ENCODE measurements at regions not wholly inside any gene's neighbourhood (a gene's known extent, or its start where the extent isn't known, plus 50 kb on each side); places are given as distances from the start of the nearest gene placed in this dataset.

GRCh38 chr17:71383091-71383490, 737.7 kb upstream of the SOX9 start:
- Mint-ChIP-seq H3K4me3 (no peak overlapping the region), H3K36me3 (ENCODE audit: insufficient read depth) (no peaks in the 10 kb centered on the region), H3K27ac (ENCODE audit: low read depth) (no peak overlapping the region), H3K9me3 (no peaks in the 10 kb centered on the region), H3K27me3 (no peaks in the 10 kb centered on the region), H3K4me1 (no peaks in the 10 kb centered on the region)
- ATAC-seq (replicated peaks; ENCODE audit: extremely low read depth, poor library complexity, severe bottlenecking) (no peak), DNase-seq (ENCODE audit: low spot score in 2 of 2) (no peak)

DNA sequence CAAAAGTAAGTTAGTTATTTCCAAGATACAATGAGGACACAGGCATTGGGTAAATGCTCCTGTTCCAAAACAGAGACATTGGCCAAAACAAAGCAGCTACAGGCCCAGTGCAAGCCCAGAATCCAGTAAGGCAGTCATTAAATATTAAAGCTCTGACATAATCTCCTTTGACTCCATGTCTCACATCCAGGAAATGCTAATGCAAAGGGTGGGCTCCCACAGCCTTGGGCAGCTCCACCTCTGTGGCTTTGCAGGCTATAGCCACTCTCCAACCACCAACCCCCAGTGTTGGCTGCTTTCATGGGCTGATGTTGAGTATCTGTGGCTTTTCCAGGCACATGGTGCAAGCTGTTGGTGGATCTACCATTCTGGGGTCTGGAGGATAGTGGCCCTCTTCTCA, 733.4 kb upstream of the SOX9 start:
- H3K27ac Mint-ChIP-seq (ENCODE audit: low read depth): no peak overlapping the region
- peaks cover 13% of the 10 kb centered on the region for H3K9me3 Mint-ChIP-seq
- no peaks in the 10 kb centered on the region for H3K4me1 Mint-ChIP-seq
- no peak overlapping the region for H3K4me3 Mint-ChIP-seq
- DNase-seq (ENCODE audit: low spot score in 2 of 2) (no peak), ATAC-seq (replicated peaks; ENCODE audit: extremely low read depth, poor library complexity, severe bottlenecking) (no peak)
- no peaks in the 10 kb centered on the region for H3K36me3 Mint-ChIP-seq (ENCODE audit: insufficient read depth)
- H3K27me3 Mint-ChIP-seq: no peaks in the 10 kb centered on the region

DNA sequence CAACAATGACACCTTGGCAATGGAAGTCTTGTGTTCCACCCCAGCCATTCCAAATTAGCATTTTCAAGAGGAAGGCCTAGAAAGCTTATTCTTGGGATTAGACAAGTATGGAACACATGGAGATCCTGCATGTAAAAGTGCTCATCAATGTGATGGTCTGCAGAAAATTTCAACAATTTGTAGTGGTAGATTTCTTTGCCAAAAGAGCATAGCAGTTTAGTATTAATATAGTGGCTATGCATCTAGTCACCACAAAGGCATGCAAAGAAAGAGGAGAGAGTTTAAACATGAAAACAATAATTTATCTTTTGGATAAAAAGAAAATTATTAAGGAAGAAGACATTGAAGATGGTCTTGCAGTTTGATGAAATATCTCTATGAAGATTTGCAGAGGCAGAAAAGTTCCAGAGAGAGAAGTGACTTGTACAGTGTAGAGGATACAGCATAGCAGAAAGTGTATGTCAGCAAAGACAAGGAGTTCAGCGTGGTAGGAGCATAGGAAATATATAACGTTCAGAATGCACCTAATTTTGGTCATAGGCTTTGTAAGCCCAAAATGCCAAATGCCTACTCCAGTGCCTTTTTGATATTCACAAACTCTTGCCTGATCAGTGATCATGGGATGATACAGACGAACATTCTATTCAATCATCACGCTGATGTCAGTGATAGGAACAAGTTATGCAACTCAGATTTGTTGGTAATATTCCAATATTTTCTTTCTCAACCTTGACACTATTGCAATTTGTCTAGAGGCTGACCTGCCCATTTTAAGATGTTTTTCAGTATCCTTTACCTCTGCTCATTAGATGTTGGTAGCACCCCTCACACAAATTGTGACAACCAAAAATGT, 727.9 kb upstream of the SOX9 start:
- no peak for ATAC-seq (replicated peaks; ENCODE audit: extremely low read depth, poor library complexity, severe bottlenecking)
- no peaks in the 10 kb centered on the region for H3K36me3 Mint-ChIP-seq (ENCODE audit: insufficient read depth)
- H3K4me3 Mint-ChIP-seq: no peak overlapping the region
- no peak for DNase-seq (ENCODE audit: low spot score in 2 of 2)
- H3K4me1 Mint-ChIP-seq: no peaks in the 10 kb centered on the region
- H3K27ac Mint-ChIP-seq (ENCODE audit: low read depth): no peak overlapping the region
- peaks cover 19% of the 10 kb centered on the region for H3K9me3 Mint-ChIP-seq
- no peaks in the 10 kb centered on the region for H3K27me3 Mint-ChIP-seq

- no peak for ATAC-seq (replicated peaks; ENCODE audit: extremely low read depth, poor library complexity, severe bottlenecking)
- no peak for DNase-seq (ENCODE audit: low spot score in 2 of 2)
- no peaks in the 10 kb centered on the region for H3K36me3 Mint-ChIP-seq (ENCODE audit: insufficient read depth)
- no peak overlapping the region for H3K27ac Mint-ChIP-seq (ENCODE audit: low read depth)
- no peaks in the 10 kb centered on the region for H3K27me3 Mint-ChIP-seq
- no peaks in the 10 kb centered on the region for H3K4me1 Mint-ChIP-seq
- peaks cover 6% of the 10 kb centered on the region for H3K9me3 Mint-ChIP-seq
- no peak overlapping the region for H3K4me3 Mint-ChIP-seq
Measured at GRCh38 chr17:71395901-71396300, 724.9 kb upstream of the SOX9 start.

- ATAC-seq (replicated peaks; ENCODE audit: extremely low read depth, poor library complexity, severe bottlenecking): no peak
- Mint-ChIP-seq H3K36me3 (ENCODE audit: insufficient read depth) (no peaks in the 10 kb centered on the region), H3K4me3 (no peak overlapping the region), H3K4me1 (no peaks in the 10 kb centered on the region), H3K27ac (ENCODE audit: low read depth) (no peak overlapping the region), H3K27me3 (no peaks in the 10 kb centered on the region), H3K9me3 (peaks cover 6% of the 10 kb centered on the region)
- no peak for DNase-seq (ENCODE audit: low spot score in 2 of 2)
Measured at GRCh38 chr17:71396711-71397110, 724.1 kb upstream of the SOX9 start.

DNA sequence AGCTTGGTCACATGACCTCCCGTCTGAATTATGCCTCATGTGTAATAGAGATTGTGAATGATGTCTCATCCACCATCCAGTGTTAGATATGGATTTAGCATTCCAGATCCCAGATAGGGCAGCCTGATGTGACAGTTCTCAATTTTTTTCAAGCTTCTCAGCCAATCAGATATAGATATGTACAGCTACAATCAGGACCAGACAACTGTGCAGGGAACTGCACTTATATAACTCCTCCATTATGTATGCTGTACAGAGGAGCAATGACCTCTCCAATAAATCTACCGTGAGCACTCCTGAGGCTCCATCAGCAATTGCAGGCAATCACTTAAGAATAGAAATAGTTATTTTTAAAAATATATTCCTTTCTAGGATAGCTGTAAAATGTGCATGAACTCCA, 722.8 kb upstream of the SOX9 start:
- Mint-ChIP-seq H3K27me3 (no peaks in the 10 kb centered on the region), H3K4me1 (no peaks in the 10 kb centered on the region), H3K36me3 (ENCODE audit: insufficient read depth) (no peaks in the 10 kb centered on the region), H3K27ac (ENCODE audit: low read depth) (no peak overlapping the region), H3K9me3 (peaks cover 6% of the 10 kb centered on the region), H3K4me3 (no peak overlapping the region)
- ATAC-seq (replicated peaks; ENCODE audit: extremely low read depth, poor library complexity, severe bottlenecking) (no peak), DNase-seq (ENCODE audit: low spot score in 2 of 2) (no peak)

GRCh38 chr17:71398800-71399219, 722.0 kb upstream of the SOX9 start:
- Mint-ChIP-seq H3K9me3 (peaks cover 10% of the 10 kb centered on the region), H3K36me3 (ENCODE audit: insufficient read depth) (no peaks in the 10 kb centered on the region), H3K4me3 (no peak overlapping the region), H3K27ac (ENCODE audit: low read depth) (no peak overlapping the region), H3K27me3 (no peaks in the 10 kb centered on the region), H3K4me1 (no peaks in the 10 kb centered on the region)
- no peak for DNase-seq (ENCODE audit: low spot score in 2 of 2)
- no peak for ATAC-seq (replicated peaks; ENCODE audit: extremely low read depth, poor library complexity, severe bottlenecking)

DNA sequence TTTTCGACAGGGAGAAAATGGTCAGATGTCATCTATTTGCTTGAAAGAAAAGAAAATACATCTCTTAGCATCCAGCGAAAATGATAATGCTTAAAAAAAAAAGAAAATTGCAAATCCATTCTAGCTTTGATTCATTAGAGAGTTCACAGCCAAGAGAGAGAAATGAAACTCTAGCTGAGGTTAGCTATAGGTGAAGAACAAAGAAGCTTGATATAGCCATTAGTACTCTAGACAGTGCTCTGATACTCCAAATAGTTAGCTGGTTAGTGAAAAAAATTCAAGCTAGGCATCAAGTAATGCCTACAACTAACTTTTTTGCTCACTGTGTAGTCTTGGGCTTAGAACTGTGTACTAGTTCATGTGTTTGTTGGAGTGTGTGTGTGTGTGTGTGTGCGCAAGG, 721.6 kb upstream of the SOX9 start:
- H3K27ac Mint-ChIP-seq (ENCODE audit: low read depth): no peak overlapping the region
- no peak for ATAC-seq (replicated peaks; ENCODE audit: extremely low read depth, poor library complexity, severe bottlenecking)

DNA sequence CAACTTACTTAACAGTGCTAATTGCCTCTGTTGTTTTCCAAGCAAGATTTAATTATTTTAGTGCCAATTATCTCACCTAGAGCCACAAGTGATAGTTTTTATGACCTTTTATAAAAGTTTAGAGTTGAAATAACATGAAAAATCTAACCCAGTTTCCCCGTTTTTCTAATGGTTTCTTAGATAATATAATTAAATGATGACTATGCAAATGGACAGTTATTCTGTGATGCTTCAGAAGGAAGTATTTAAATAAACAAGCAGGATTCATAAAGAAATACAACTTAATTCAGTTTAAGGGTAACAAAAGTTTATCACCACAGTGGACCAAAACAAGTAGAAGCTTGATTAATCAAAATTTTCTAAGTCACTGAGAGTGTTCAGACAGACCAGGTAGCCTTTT, 721.2 kb upstream of the SOX9 start:
- ATAC-seq (replicated peaks; ENCODE audit: extremely low read depth, poor library complexity, severe bottlenecking) (no peak), DNase-seq (ENCODE audit: low spot score in 2 of 2) (no peak)
- no peaks in the 10 kb centered on the region for H3K27me3 Mint-ChIP-seq
- no peak overlapping the region for H3K4me3 Mint-ChIP-seq
- H3K4me1 Mint-ChIP-seq: no peaks in the 10 kb centered on the region
- H3K27ac Mint-ChIP-seq (ENCODE audit: low read depth): no peak overlapping the region
- H3K36me3 Mint-ChIP-seq (ENCODE audit: insufficient read depth): no peaks in the 10 kb centered on the region
- peaks cover 13% of the 10 kb centered on the region for H3K9me3 Mint-ChIP-seq

More for the DNA sequence above, 721.6 kb upstream of the SOX9 start:
- no peak overlapping the region for H3K4me3 Mint-ChIP-seq
- H3K9me3 Mint-ChIP-seq: peaks cover 14% of the 10 kb centered on the region
- H3K27me3 Mint-ChIP-seq: no peaks in the 10 kb centered on the region
- DNase-seq (ENCODE audit: low spot score in 2 of 2): no peak
- H3K4me1 Mint-ChIP-seq: no peaks in the 10 kb centered on the region
- H3K36me3 Mint-ChIP-seq (ENCODE audit: insufficient read depth): no peaks in the 10 kb centered on the region

- DNase-seq (ENCODE audit: low spot score in 2 of 2) (no peak), ATAC-seq (replicated peaks; ENCODE audit: extremely low read depth, poor library complexity, severe bottlenecking) (no peak)
- H3K27me3 Mint-ChIP-seq: no peaks in the 10 kb centered on the region
- H3K4me3 Mint-ChIP-seq: no peak overlapping the region
- H3K27ac Mint-ChIP-seq (ENCODE audit: low read depth): no peak overlapping the region
- H3K4me1 Mint-ChIP-seq: no peaks in the 10 kb centered on the region
- H3K9me3 Mint-ChIP-seq: peaks cover 8% of the 10 kb centered on the region
- H3K36me3 Mint-ChIP-seq (ENCODE audit: insufficient read depth): no peaks in the 10 kb centered on the region
Measured at GRCh38 chr17:71402007-71402406, 718.8 kb upstream of the SOX9 start.

GRCh38 chr17:71402661-71403141, 718.1 kb upstream of the SOX9 start:
- ATAC-seq (replicated peaks; ENCODE audit: extremely low read depth, poor library complexity, severe bottlenecking) (no peak), DNase-seq (ENCODE audit: low spot score in 2 of 2) (no peak)
- H3K27me3 Mint-ChIP-seq: no peaks in the 10 kb centered on the region

DNA sequence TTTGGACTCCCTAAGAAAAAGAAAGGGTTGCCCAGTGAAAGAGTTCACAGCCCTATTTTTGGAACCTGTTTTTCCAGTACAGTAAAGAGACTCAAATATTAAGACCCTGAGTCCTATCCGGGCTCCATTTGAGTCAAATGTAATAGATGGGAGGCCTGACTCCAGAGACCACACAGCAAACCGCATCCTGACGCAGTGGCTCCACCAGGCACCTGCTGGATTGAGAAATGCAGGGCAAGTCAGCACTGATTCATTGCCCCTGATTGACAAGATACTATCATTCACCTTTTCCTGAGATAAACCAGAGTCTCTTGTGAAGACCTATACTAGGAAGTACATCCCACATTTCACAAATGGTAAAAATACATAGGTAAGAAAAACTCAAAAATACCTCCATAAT, 715.7 kb upstream of the SOX9 start:
- Mint-ChIP-seq H3K27ac (ENCODE audit: low read depth) (no peak overlapping the region), H3K27me3 (no peaks in the 10 kb centered on the region), H3K9me3 (peaks cover 14% of the 10 kb centered on the region), H3K36me3 (ENCODE audit: insufficient read depth) (no peaks in the 10 kb centered on the region), H3K4me3 (no peak overlapping the region), H3K4me1 (no peaks in the 10 kb centered on the region)
- ATAC-seq (replicated peaks; ENCODE audit: extremely low read depth, poor library complexity, severe bottlenecking) (no peak), DNase-seq (ENCODE audit: low spot score in 2 of 2) (no peak)

More at GRCh38 chr17:71402661-71403141, 718.1 kb upstream of the SOX9 start:
- H3K4me3 Mint-ChIP-seq: no peak overlapping the region
- no peaks in the 10 kb centered on the region for H3K4me1 Mint-ChIP-seq
- H3K9me3 Mint-ChIP-seq: peaks cover 8% of the 10 kb centered on the region
- H3K36me3 Mint-ChIP-seq (ENCODE audit: insufficient read depth): no peaks in the 10 kb centered on the region
- no peak overlapping the region for H3K27ac Mint-ChIP-seq (ENCODE audit: low read depth)

DNA sequence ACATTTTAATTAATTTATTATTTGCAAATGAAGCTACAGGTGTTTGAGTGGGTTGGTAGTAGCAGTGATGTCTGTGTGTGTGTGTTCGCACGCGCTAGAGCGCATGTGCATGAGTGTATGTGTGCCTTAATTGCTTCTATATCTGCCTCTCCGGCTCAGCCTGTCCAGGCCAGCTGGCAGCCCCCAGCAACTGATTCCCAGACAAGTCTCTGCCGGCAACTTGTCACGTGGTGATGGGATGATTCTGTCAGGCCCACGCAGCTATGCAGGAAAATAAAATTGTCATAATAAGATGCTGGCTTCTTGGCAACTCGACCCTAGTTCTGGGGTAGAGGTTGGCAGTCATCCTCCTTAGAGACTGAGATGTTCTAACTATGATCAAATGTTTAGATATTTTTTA, 712.8 kb upstream of the SOX9 start:
- Mint-ChIP-seq H3K27ac (ENCODE audit: low read depth) (no peak overlapping the region), H3K9me3 (peaks cover 14% of the 10 kb centered on the region), H3K36me3 (ENCODE audit: insufficient read depth) (no peaks in the 10 kb centered on the region), H3K27me3 (no peaks in the 10 kb centered on the region), H3K4me3 (no peak overlapping the region), H3K4me1 (no peaks in the 10 kb centered on the region)
- ATAC-seq (replicated peaks; ENCODE audit: extremely low read depth, poor library complexity, severe bottlenecking): no peak
- DNase-seq (ENCODE audit: low spot score in 2 of 2): no peak
